HFF-Myc (cell line): ENCODE measurements at regions not wholly inside any gene's neighbourhood (a gene's known extent, or its start where the extent isn't known, plus 50 kb on each side); places are given as distances from the start of the nearest gene placed in this dataset.
"Not testable (repeated sequence)": the region's sequence is repeated elsewhere in the genome, so short reads cannot be mapped to it uniquely, and the experiment has no call there.

Experiments used
- DNase-seq: peaks from one replicate; pipeline ENCODE4 v3.0.0-alpha.2; 2011; ENCODE audit warnings: low read depth; ENCODE audit errors: extremely low read depth
- H3K4me3 ChIP-seq: replicated peaks from 2 replicates; pipeline ENCODE4 v1.5.1; 2011; ENCODE audit warnings: low read depth, mild to moderate bottlenecking, control low read depth, low read length
- TF ChIP-seq, protein P1 (sequence below): IDR thresholded peaks from 2 replicates; pipeline ENCODE4 v1.5.1; 2012; ENCODE audit warnings: mild to moderate bottlenecking, low read depth, low read length, control low read depth; ENCODE audit errors: missing control alignments

GRCh38 chr5:54404568-54404967 is 50.9 kb upstream of the HSPB3 start:
- H3K4me3 ChIP-seq = no peak overlapping the region
- TF ChIP-seq, protein P1, sequence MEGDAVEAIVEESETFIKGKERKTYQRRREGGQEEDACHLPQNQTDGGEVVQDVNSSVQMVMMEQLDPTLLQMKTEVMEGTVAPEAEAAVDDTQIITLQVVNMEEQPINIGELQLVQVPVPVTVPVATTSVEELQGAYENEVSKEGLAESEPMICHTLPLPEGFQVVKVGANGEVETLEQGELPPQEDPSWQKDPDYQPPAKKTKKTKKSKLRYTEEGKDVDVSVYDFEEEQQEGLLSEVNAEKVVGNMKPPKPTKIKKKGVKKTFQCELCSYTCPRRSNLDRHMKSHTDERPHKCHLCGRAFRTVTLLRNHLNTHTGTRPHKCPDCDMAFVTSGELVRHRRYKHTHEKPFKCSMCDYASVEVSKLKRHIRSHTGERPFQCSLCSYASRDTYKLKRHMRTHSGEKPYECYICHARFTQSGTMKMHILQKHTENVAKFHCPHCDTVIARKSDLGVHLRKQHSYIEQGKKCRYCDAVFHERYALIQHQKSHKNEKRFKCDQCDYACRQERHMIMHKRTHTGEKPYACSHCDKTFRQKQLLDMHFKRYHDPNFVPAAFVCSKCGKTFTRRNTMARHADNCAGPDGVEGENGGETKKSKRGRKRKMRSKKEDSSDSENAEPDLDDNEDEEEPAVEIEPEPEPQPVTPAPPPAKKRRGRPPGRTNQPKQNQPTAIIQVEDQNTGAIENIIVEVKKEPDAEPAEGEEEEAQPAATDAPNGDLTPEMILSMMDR = no peak
- DNase-seq = no peak

GRCh38 chr5:54403885-54404416 is 51.5 kb upstream of the HSPB3 start:
- no peak overlapping the region for H3K4me3 ChIP-seq
- TF ChIP-seq, protein P1 = no peak
- DNase-seq = no peak

DNA sequence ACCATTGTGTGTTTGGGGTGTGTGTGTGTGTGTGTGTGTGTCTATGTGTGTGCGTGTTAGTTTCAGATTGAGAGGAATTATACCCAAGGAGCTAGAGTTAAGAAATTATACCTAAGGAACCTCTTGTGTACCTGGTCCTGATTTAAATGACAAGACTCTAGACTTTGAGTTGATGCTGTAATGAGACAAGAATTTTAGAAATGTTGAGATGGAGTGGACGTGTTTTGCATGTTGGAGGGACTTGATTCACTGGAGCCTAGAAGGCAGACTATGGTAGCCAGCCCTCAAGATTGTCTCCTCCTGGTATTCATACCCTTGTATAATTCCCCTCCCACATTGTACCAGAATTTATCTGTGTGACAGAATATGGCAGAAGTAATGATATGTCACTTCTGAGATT is 52.4 kb upstream of the HSPB3 start:
- TF ChIP-seq, protein P1 = no peak
- DNase-seq = no peak
- no peak overlapping the region for H3K4me3 ChIP-seq

DNA sequence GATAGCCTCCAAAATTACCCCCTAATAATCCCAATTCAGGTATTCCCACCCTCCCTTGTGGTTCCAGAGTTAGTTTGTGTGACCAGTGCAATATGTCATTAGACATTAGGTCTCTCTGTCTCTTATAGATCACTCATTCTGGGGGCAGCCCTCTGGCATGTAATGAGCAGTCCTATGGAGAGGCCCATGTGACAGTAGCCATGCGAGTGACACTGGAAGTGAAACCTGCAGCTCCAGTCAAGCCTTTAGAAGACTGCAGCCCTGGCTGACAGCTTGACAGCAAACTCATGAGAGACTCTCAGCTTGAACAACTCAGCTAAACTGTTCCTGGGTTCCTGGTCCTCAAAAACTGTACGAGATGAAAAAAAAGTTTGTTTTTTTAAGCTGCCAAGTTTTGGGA is 54.0 kb upstream of the HSPB3 start:
- no peak for DNase-seq
- no peak overlapping the region for H3K4me3 ChIP-seq
- TF ChIP-seq, protein P1 = no peak

GRCh38 chr5:54398191-54398590 is 57.3 kb upstream of the HSPB3 start:
- no peak overlapping the region for H3K4me3 ChIP-seq
- DNase-seq = no peak
- TF ChIP-seq, protein P1 = no peak

- no peak overlapping the region for H3K4me3 ChIP-seq
- TF ChIP-seq, protein P1 = no peak
- no peak for DNase-seq
These were observed 58.1 kb upstream of the HSPB3 start for GRCh38 chr5:54397420-54397819.

DNA sequence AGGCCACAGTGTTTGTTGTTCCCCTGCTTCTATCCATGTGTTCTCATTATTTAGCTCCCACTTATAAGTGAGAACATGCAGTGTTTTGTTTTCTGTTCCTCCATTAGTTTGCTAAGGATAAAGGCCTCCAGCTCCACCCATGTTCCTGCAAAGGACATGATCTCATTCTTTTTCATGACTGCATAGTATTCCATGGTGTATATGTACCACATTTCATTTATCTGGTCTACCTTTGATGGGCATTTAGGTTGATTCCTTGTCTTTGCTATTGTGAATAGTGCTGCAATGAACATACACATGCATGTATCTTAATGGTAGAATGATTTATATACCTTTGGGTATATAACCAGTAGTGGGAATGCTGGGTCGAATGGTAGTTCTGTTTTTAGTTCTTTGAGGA is 62.5 kb upstream of the HSPB3 start:
- DNase-seq = not testable (repeated sequence)

More for the DNA sequence above, 62.5 kb upstream of the HSPB3 start:
- not testable (repeated sequence) for H3K4me3 ChIP-seq
